ENCODE measurements at regions not wholly inside any gene's neighbourhood (a gene's known extent, or its start where the extent isn't known, plus 50 kb on each side); places are given as distances from the start of the nearest gene placed in this dataset.
A peak's percentile ranks its signal among the peaks of the same experiment; 100 is the strongest.

- DNase-seq, result no peak
Measured at GRCh38 chr12:89183985-89184435, 168.3 kb downstream of the DUSP6 start.

GRCh38 chr12:89181271-89181920 lies 170.9 kb downstream of the DUSP6 start:
- DNase-seq, result no peak

- DNase-seq, result no peak
Measured at GRCh38 chr12:89180496-89180895, 171.8 kb downstream of the DUSP6 start.

GRCh38 chr12:89179983-89180382 lies 172.3 kb downstream of the DUSP6 start:
- DNase-seq, result peak; percentile 76

GRCh38 chr12:89179245-89179644 lies 173.1 kb downstream of the DUSP6 start:
- DNase-seq, result peak; percentile 36

GRCh38 chr12:89177802-89178395 lies 174.4 kb downstream of the DUSP6 start:
- no peak for DNase-seq

GRCh38 chr12:89176676-89177075 lies 175.6 kb downstream of the DUSP6 start:
- DNase-seq, result no peak

- no peak for DNase-seq
Measured at GRCh38 chr12:89173678-89174077, 178.6 kb downstream of the DUSP6 start.

GRCh38 chr12:89173096-89173495 lies 179.2 kb downstream of the DUSP6 start:
- no peak for DNase-seq

- DNase-seq, result no peak
Measured at GRCh38 chr12:89172224-89172623, 180.1 kb downstream of the DUSP6 start.

GRCh38 chr12:89169321-89169720 lies 183.0 kb downstream of the DUSP6 start:
- DNase-seq, result no peak

GRCh38 chr12:89167986-89168385 lies 184.3 kb downstream of the DUSP6 start:
- DNase-seq, result no peak

GRCh38 chr12:89166525-89166934 lies 185.8 kb downstream of the DUSP6 start:
- DNase-seq, result peak; percentile 64

GRCh38 chr12:89166121-89166520 lies 186.2 kb downstream of the DUSP6 start:
- DNase-seq, result peak; percentile 37

- DNase-seq, result no peak
Measured at GRCh38 chr12:89165703-89166102, 186.6 kb downstream of the DUSP6 start.

GRCh38 chr12:89163918-89164317 lies 188.4 kb downstream of the DUSP6 start:
- DNase-seq, result no peak

GRCh38 chr12:89162589-89163261 lies 189.6 kb downstream of the DUSP6 start:
- DNase-seq, result peak; percentile 66

GRCh38 chr12:89161557-89161956 lies 190.7 kb downstream of the DUSP6 start:
- DNase-seq, result no peak

GRCh38 chr12:89160716-89161123 lies 191.6 kb downstream of the DUSP6 start:
- peak; percentile 65 for DNase-seq

- no peak for DNase-seq
Measured at GRCh38 chr12:89157413-89157812, 194.9 kb downstream of the DUSP6 start.

- DNase-seq, result no peak
Measured at GRCh38 chr12:89156862-89157262, 195.4 kb downstream of the DUSP6 start.

- no peak for DNase-seq
Measured at GRCh38 chr12:89156340-89156739, 196.0 kb downstream of the DUSP6 start.

- no peak for DNase-seq
Measured at GRCh38 chr12:89155826-89156225, 196.5 kb downstream of the DUSP6 start.
